T47D (cell line): ENCODE measurements at regions not wholly inside any gene's neighbourhood (a gene's known extent, or its start where the extent isn't known, plus 50 kb on each side); places are given as distances from the start of the nearest gene placed in this dataset.
"Not testable (repeated sequence)": the region's sequence is repeated elsewhere in the genome, so short reads cannot be mapped to it uniquely, and the experiment has no call there.

Experiments
- DNase-seq, 2 experiments: peaks; one replicate each; pipeline versions ENCODE4 v3.0.0 to v3.0.0-alpha.2; 2011 to 2012; ENCODE audit warnings: low read depth in 1 of 2, low spot score in 1 of 2
- JUND ChIP-seq: IDR thresholded peaks from 2 replicates; pipeline ENCODE4 v1.6.1; 2012; ENCODE audit warnings: low read depth
- in situ Hi-C: cut with HindIII; loops from 2 replicates; pipeline ENCODE4 v1.10.0; 2016; ENCODE audit warnings: low sequenced_read_pairs, low pct_unique_long_range_greater_than_20kb

GRCh38 chr1:233482388-233482787 lies 131.5 kb upstream of the KCNK1 start:
- no peak for TF ChIP-seq JUND
- no peak for DNase-seq
- in situ Hi-C loops = no loop called here

DNA sequence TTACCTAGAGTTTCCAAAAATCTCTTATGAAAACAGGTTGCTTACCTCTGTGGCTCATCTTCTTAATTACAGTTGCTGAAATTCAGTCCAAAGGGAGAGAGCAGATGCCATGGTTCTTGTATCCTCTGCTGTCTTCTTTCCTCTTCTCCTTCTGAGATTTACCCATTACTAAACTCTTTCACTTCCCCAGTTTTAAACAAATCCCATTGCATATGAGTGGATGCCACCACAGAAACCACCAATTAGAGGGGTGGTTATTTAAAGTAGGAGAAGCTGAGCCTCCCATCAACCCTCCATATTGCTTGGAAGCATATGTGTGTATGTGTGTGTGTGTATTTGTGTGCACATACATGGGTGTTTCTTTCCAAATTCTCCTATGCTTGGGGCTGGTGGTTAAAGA lies 128.5 kb upstream of the KCNK1 start:
- DNase-seq = no peak
- no peak for TF ChIP-seq JUND
- in situ Hi-C loops = no loop called here

DNA sequence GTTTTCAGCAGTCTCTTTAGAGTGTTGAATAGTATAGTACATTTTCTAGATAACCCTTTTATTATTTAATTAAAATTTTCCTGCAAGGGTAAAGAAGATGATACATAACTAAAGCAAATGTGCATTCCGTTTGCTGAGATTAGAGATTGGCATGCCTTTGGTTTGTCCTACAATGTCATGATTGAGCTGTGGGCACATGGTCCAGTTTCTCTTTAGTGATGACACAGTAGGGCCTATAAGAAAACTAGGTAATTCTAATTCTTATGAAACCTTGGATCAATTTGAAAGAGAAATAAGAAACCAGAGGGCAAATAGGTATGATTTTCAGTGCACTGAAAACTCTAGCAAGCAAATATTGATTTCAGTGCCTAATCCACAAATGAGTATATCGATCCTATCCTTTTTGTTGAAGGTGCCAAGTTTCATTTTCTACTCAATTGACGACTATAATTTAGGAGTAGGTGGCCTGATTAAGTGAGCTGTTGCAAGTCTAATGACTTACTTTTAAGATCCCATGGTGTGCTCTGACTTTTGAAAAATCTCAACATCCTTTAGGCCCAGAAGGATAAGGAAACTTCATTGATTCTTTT lies 128.0 kb upstream of the KCNK1 start:
- no peak for DNase-seq
- in situ Hi-C loops = no loop called here
- no peak for TF ChIP-seq JUND

- no peak for DNase-seq
- in situ Hi-C loops = no loop called here
- no peak for TF ChIP-seq JUND
These were observed 126.5 kb upstream of the KCNK1 start for GRCh38 chr1:233487408-233487807.

DNA sequence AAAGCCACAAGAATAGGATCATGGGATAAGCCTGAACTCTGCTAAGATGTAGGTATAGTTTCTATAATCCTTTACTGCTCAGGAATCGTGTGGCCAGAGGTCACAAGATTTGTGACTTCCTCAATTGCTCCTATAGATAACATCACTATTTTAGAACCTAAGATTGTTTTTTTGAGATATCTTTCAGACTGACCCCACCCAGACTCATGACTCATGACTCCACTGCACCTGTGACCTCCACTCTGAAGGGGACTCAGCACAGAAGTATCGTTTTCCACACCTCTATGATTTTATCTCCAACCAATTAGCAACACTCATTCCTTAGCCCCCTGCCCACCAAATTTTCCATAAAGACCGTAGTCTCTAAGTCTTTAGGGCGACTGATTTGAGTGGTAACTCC lies 124.5 kb upstream of the KCNK1 start:
- no peak for DNase-seq
- in situ Hi-C loops = no loop called here
- no peak for TF ChIP-seq JUND

GRCh38 chr1:233490488-233490887 lies 123.4 kb upstream of the KCNK1 start:
- TF ChIP-seq JUND = no peak
- no peak for DNase-seq
- in situ Hi-C loops = no loop called here

- no peak for TF ChIP-seq JUND
These were observed 121.8 kb upstream of the KCNK1 start for GRCh38 chr1:233491953-233492620.

DNA sequence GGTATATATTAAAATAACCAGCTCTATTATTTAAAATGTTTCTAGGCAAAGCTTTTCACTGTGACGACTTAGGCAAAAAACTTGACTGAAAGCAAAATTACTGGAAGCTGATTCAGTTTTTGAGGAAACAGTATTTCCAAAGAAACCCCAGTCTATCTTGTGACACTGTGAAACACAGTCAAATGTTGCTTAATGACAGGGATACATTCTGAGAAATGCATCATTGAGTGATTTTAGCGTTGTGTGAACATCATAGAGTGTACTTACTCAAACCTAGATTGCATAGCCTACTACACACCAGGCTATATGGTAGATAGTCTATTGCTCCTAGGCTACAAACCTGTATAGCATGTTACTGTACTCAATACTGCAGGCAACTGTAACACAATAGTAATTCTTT lies 116.9 kb upstream of the KCNK1 start:
- no peak for DNase-seq
- in situ Hi-C loops = no loop called here
- TF ChIP-seq JUND = no peak

More at GRCh38 chr1:233491953-233492620, 121.8 kb upstream of the KCNK1 start:
- peak in 1 of 2 experiments; percentile 70 for DNase-seq
- in situ Hi-C loops = no loop called here

- DNase-seq = no peak
- in situ Hi-C loops = no loop called here
- no peak for TF ChIP-seq JUND
These were observed 116.2 kb upstream of the KCNK1 start for GRCh38 chr1:233497679-233498078.

DNA sequence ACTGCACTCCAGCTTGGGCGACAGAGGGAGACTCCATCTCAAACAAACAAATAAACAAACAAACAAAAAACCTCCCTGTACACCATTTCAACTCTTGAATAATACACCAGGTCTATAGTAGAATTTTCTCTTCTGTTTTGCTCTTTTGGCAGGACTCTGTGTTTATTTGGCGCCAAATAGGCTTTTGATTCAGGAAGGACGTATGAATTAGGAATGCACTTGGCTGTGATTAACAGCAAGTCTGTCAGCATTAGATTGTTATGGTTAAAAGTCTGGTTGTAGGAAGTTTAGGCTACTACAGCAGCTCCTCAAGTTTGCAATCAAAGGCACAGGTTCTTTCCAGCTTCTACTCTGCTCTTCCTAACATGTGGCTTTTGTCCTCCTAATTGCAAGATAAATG lies 113.8 kb upstream of the KCNK1 start:
- DNase-seq = no peak
- in situ Hi-C loops = no loop called here
- TF ChIP-seq JUND = no peak

GRCh38 chr1:233503366-233503954 lies 110.4 kb upstream of the KCNK1 start:
- in situ Hi-C loops = no loop called here
- no peak for TF ChIP-seq JUND
- DNase-seq = no peak

- no peak for TF ChIP-seq JUND
- DNase-seq = no peak
- in situ Hi-C loops = no loop called here
These were observed 108.8 kb upstream of the KCNK1 start for GRCh38 chr1:233505130-233505529.

- DNase-seq, in situ Hi-C loops: not testable (repeated sequence)
These were observed 108.0 kb upstream of the KCNK1 start for GRCh38 chr1:233505889-233506288.
